GM23248 (cell line): ENCODE measurements at regions not wholly inside any gene's neighbourhood (a gene's known extent, or its start where the extent isn't known, plus 50 kb on each side); places are given as distances from the start of the nearest gene placed in this dataset.

Source experiments
- EZH2 ChIP-seq: fragments of 200-600 bp; sonication (generic); IDR thresholded peaks from 2 replicates; pipeline ENCODE4 v1.6.1; 2018; ENCODE audit warnings: antibody characterized with exemption, mild to moderate bottlenecking; ENCODE audit not compliant: insufficient read depth, poor library complexity, severe bottlenecking
- EZH2phosphoT487 ChIP-seq: fragments of 200-600 bp; sonication (generic); IDR thresholded peaks from 2 replicates; pipeline ENCODE4 v1.6.1; 2018; ENCODE audit warnings: antibody characterized with exemption, moderate library complexity, mild to moderate bottlenecking, low read depth; ENCODE audit not compliant: insufficient read depth

GRCh38 chr3:135538123-135538522 lies 427.4 kb upstream of the PPP2R3A start:
- TF ChIP-seq EZH2 (no peak), EZH2phosphoT487 (no peak)
